SHP77 treated with DMSO at 0.1 percent for 48 hours (cell line): ENCODE measurements at regions not wholly inside any gene's neighbourhood (a gene's known extent, or its start where the extent isn't known, plus 50 kb on each side); places are given as distances from the start of the nearest gene placed in this dataset.

Experiments
- DNase-seq: peaks from one replicate; lab custom pipeline; 2025; lab: John Stamatoyannopoulos, UW

- DNase-seq: no peak
These were observed 610.2 kb downstream of the ANXA1 start for GRCh38 chr9:73761905-73762304.

GRCh38 chr9:73773896-73774295 lies 622.2 kb downstream of the ANXA1 start:
- no peak for DNase-seq

- DNase-seq: no peak
These were observed 624.1 kb downstream of the ANXA1 start for GRCh38 chr9:73775757-73776156.

GRCh38 chr9:73780916-73781315 lies 629.3 kb downstream of the ANXA1 start:
- no peak for DNase-seq

- DNase-seq: no peak
These were observed 630.5 kb downstream of the ANXA1 start for GRCh38 chr9:73782166-73782565.

- DNase-seq: no peak
These were observed 647.8 kb downstream of the ANXA1 start for GRCh38 chr9:73799446-73799845.

GRCh38 chr9:73805111-73805510 lies 653.4 kb downstream of the ANXA1 start:
- DNase-seq: no peak

GRCh38 chr9:73805853-73806458 lies 654.3 kb downstream of the ANXA1 start:
- DNase-seq: no peak

GRCh38 chr9:73806876-73807275 lies 655.2 kb downstream of the ANXA1 start:
- no peak for DNase-seq

GRCh38 chr9:73807952-73808351 lies 656.3 kb downstream of the ANXA1 start:
- no peak for DNase-seq

- DNase-seq: no peak
These were observed 659.0 kb downstream of the ANXA1 start for GRCh38 chr9:73810585-73811215.

- DNase-seq: no peak
These were observed 661.9 kb downstream of the ANXA1 start for GRCh38 chr9:73813546-73813945.

GRCh38 chr9:73816905-73817304 lies 665.2 kb downstream of the ANXA1 start:
- DNase-seq: no peak

GRCh38 chr9:73824671-73825070 lies 672.5 kb upstream of the RORB start:
- no peak for DNase-seq

GRCh38 chr9:73838871-73839270 lies 658.3 kb upstream of the RORB start:
- DNase-seq: no peak

- no peak for DNase-seq
These were observed 657.7 kb upstream of the RORB start for GRCh38 chr9:73839471-73839870.

GRCh38 chr9:73841018-73841417 lies 656.1 kb upstream of the RORB start:
- DNase-seq: no peak

- DNase-seq: no peak
These were observed 653.0 kb upstream of the RORB start for GRCh38 chr9:73844135-73844534.

GRCh38 chr9:73845539-73845938 lies 651.6 kb upstream of the RORB start:
- DNase-seq: no peak

- no peak for DNase-seq
These were observed 651.0 kb upstream of the RORB start for GRCh38 chr9:73845954-73846690.

- DNase-seq: no peak
These were observed 649.6 kb upstream of the RORB start for GRCh38 chr9:73847536-73847935.

GRCh38 chr9:73853549-73853948 lies 643.6 kb upstream of the RORB start:
- no peak for DNase-seq

GRCh38 chr9:73855206-73855605 lies 641.9 kb upstream of the RORB start:
- DNase-seq: no peak
